BE2C (cell line): ENCODE measurements at regions not wholly inside any gene's neighbourhood (a gene's known extent, or its start where the extent isn't known, plus 50 kb on each side); places are given as distances from the start of the nearest gene placed in this dataset.
A peak's percentile ranks its signal among the peaks of the same experiment; 100 is the strongest.
"Not testable (repeated sequence)": the region's sequence is repeated elsewhere in the genome, so short reads cannot be mapped to it uniquely, and the experiment has no call there.

ENCODE experiments used
- DNase-seq: peaks from one replicate; pipeline ENCODE4 v3.0.0-alpha.2; 2020
- H3K27me3 ChIP-seq: fragments of 250-450 bp; sonication (Bioruptor Pico); 2 replicates; pipeline ENCODE4 v1.5.1; 2020; ENCODE audit warnings: mild to moderate bottlenecking
- H3K36me3 ChIP-seq: fragments of 250-450 bp; sonication (Bioruptor Pico); 2 replicates; pipeline ENCODE4 v1.5.1; 2020; ENCODE audit warnings: mild to moderate bottlenecking
- H3K4me1 ChIP-seq: fragments of 250-450 bp; sonication (Bioruptor Pico); 2 replicates; pipeline ENCODE4 v1.5.1; 2020
- H3K4me3 ChIP-seq: 2 replicates; pipeline ENCODE4 v1.5.1; 2011; ENCODE audit warnings: low read depth, low read length
- H3K9me3 ChIP-seq: fragments of 250-450 bp; sonication (Bioruptor Pico); 2 replicates; pipeline ENCODE4 v1.5.1; 2020
- TF ChIP-seq, protein P1 (sequence below): IDR thresholded peaks from 2 replicates; pipeline ENCODE4 v1.5.1; 2012; ENCODE audit warnings: mild to moderate bottlenecking, low read depth, low read length

- TF ChIP-seq, protein P1, sequence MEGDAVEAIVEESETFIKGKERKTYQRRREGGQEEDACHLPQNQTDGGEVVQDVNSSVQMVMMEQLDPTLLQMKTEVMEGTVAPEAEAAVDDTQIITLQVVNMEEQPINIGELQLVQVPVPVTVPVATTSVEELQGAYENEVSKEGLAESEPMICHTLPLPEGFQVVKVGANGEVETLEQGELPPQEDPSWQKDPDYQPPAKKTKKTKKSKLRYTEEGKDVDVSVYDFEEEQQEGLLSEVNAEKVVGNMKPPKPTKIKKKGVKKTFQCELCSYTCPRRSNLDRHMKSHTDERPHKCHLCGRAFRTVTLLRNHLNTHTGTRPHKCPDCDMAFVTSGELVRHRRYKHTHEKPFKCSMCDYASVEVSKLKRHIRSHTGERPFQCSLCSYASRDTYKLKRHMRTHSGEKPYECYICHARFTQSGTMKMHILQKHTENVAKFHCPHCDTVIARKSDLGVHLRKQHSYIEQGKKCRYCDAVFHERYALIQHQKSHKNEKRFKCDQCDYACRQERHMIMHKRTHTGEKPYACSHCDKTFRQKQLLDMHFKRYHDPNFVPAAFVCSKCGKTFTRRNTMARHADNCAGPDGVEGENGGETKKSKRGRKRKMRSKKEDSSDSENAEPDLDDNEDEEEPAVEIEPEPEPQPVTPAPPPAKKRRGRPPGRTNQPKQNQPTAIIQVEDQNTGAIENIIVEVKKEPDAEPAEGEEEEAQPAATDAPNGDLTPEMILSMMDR = no peak
- H3K4me3 ChIP-seq = no peak overlapping the region
- no peaks in the 10 kb centered on the region for H3K36me3 ChIP-seq
- no peaks in the 10 kb centered on the region for H3K9me3 ChIP-seq
- H3K27me3 ChIP-seq = no peaks in the 10 kb centered on the region
- DNase-seq = no peak
- H3K4me1 ChIP-seq = peaks cover 7% of the 10 kb centered on the region; the same call in 1 of the 2 replicates
Observed at GRCh38 chr15:93941697-93942096, 289.7 kb upstream of the MCTP2 start.

GRCh38 chr15:93940226-93940625 lies 291.1 kb upstream of the MCTP2 start:
- Histone ChIP-seq H3K4me3 (no peak overlapping the region), H3K4me1 (peaks cover 7% of the 10 kb centered on the region; the same call in 1 of the 2 replicates), H3K27me3 (no peaks in the 10 kb centered on the region), H3K36me3 (no peaks in the 10 kb centered on the region), H3K9me3 (no peaks in the 10 kb centered on the region)
- TF ChIP-seq, protein P1 = no peak
- DNase-seq = no peak

- H3K4me3 ChIP-seq = no peak overlapping the region
- TF ChIP-seq, protein P1 = no peak
- no peaks in the 10 kb centered on the region for H3K36me3 ChIP-seq
- 0 out of 2 replicates have a peak, but pooled peaks cover 2% of the 10 kb centered on the region for H3K4me1 ChIP-seq
- no peaks in the 10 kb centered on the region for H3K27me3 ChIP-seq
- no peaks in the 10 kb centered on the region for H3K9me3 ChIP-seq
- DNase-seq = no peak
Observed at GRCh38 chr15:93932164-93932776, 299.1 kb upstream of the MCTP2 start.

DNA sequence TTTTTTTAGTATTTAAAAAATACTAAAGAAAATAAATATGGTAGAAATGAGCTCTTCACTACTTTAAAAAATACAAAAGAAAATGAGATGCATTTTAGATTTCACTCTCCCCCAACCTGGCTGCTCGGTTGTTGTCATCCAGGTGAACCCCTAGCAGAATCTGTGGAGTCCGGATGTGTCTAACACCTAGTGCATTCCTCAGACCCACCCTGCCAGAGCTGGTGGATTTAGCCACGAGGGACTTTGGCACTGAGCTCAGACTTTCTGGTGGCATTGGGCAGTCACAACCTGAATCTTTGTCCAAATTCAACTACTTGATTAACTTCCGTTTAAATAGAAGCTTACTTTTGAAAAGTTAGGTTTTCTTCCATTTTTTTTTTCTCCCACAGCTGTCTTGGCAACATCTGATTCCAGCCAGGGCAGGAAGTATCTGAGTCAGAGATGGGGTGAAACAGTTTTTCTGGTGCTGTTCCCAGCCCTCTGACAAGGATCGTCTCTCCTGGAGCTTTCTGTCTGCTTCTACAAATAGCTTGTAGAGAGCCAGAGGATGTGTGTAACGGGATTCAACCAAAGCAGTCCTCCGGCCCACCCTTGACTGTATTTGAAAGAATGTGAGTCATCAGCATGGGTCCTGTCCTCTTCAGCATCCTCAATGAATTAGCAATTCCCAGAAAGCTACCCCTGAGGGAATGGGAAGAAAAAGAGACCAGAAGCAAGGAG lies 301.8 kb upstream of the MCTP2 start:
- no peak overlapping the region for H3K4me3 ChIP-seq
- TF ChIP-seq, protein P1 = no peak
- DNase-seq = peak; percentile 23

GRCh38 chr15:93920204-93920603 lies 311.2 kb upstream of the MCTP2 start:
- Histone ChIP-seq H3K9me3 (no peaks in the 10 kb centered on the region), H3K4me3 (no peak overlapping the region), H3K4me1 (0 out of 2 replicates have a peak, but pooled peaks cover 3% of the 10 kb centered on the region), H3K36me3 (no peaks in the 10 kb centered on the region), H3K27me3 (no peaks in the 10 kb centered on the region)
- no peak for DNase-seq
- TF ChIP-seq, protein P1 = no peak

More for the DNA sequence above, 301.8 kb upstream of the MCTP2 start:
- Histone ChIP-seq H3K36me3 (no peaks in the 10 kb centered on the region), H3K4me1 (0 out of 2 replicates have a peak, but pooled peaks cover 2% of the 10 kb centered on the region), H3K9me3 (no peaks in the 10 kb centered on the region), H3K27me3 (no peaks in the 10 kb centered on the region)

DNA sequence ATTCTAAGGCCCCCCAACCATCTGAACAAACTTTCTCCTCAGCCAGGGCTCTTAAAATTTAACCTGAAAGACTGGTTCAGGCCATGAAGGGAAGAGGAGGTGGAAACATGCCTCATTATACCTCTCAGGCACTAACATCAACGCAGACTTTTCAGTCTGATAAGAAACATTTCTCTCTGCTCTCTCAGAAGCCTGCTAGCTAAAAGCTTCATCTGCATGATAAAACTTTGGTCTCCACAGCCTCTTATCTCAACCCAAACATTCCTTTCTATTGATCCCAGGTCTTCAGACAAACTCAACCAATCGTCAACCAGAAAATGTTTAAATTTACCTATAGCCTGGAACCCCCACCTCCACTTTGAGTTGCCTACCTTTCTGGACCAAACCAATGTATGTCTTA lies 312.6 kb upstream of the MCTP2 start:
- not testable (repeated sequence) for H3K36me3 ChIP-seq, H3K4me1 ChIP-seq, DNase-seq, H3K4me3 ChIP-seq, H3K9me3 ChIP-seq, H3K27me3 ChIP-seq
